Neuronal stem cell (in vitro differentiated cells): ENCODE measurements at regions not wholly inside any gene's neighbourhood (a gene's known extent, or its start where the extent isn't known, plus 50 kb on each side); places are given as distances from the start of the nearest gene placed in this dataset.

Source experiments
- DNase-seq: peaks from one replicate; pipeline ENCODE4 v3.0.0-alpha.2; 2013; ENCODE audit warnings: low spot score
- H2AFZ ChIP-seq: one replicate; pipeline ENCODE4 v1.6.1; 2013; ENCODE audit warnings: mild to moderate bottlenecking, low read length, inconsistent platforms
- H2AK5ac ChIP-seq: 2 replicates; pipeline ENCODE4 v1.6.1; 2013; ENCODE audit warnings: low read depth, mild to moderate bottlenecking, inconsistent platforms, low read length, moderate library complexity, mixed read lengths
- H2BK120ac ChIP-seq: 2 replicates; pipeline ENCODE4 v1.6.1; 2013; ENCODE audit warnings: low read depth, mild to moderate bottlenecking, inconsistent platforms, low read length, moderate library complexity, mixed read lengths
- H2BK12ac ChIP-seq: one replicate; pipeline ENCODE4 v1.6.1; 2013; ENCODE audit warnings: low read length, inconsistent platforms
- H2BK15ac ChIP-seq: 2 replicates; pipeline ENCODE4 v1.6.1; 2013; ENCODE audit warnings: mild to moderate bottlenecking, low read length, inconsistent platforms, mixed read lengths
- H2BK5ac ChIP-seq: one replicate; pipeline ENCODE4 v1.6.1; 2013; ENCODE audit warnings: inconsistent platforms, mild to moderate bottlenecking, low read length, moderate library complexity
- H3K14ac ChIP-seq: one replicate; pipeline ENCODE4 v1.6.1; 2013; ENCODE audit warnings: low read length, inconsistent platforms
- H3K18ac ChIP-seq: 2 replicates; pipeline ENCODE4 v1.6.1; 2013; ENCODE audit warnings: low read length, inconsistent platforms
- H3K23ac ChIP-seq: 2 replicates; pipeline ENCODE4 v1.6.1; 2013; ENCODE audit warnings: low read depth, mild to moderate bottlenecking, mixed read lengths, low read length, inconsistent platforms; ENCODE audit not compliant: poor library complexity
- H3K27ac ChIP-seq: replicated peaks from 3 replicates; pipeline ENCODE4 v1.5.1; 2013; ENCODE audit warnings: low read length, inconsistent platforms
- H3K27me3 ChIP-seq, 3 experiments: 2 replicates each; pipeline ENCODE4 v1.6.1; 2013; ENCODE audit warnings: low read length in 3 of 3, mild to moderate bottlenecking in 2 of 3, inconsistent platforms in 1 of 3, low read depth in 1 of 3, mixed read lengths in 1 of 3, moderate library complexity in 1 of 3; ENCODE audit not compliant: control insufficient read depth in 3 of 3, insufficient read depth in 3 of 3
- H3K36me3 ChIP-seq, 2 donors: replicated peaks in 1 of 2; 2 replicates each; pipeline ENCODE4 v1.6.1; 2013; ENCODE audit warnings: low read length in 2 of 2; ENCODE audit not compliant: control insufficient read depth in 2 of 2, insufficient read depth in 2 of 2
- H3K4ac ChIP-seq: 2 replicates; pipeline ENCODE4 v1.6.1; 2013; ENCODE audit warnings: inconsistent platforms, mild to moderate bottlenecking, low read length, moderate library complexity
- H3K4me1 ChIP-seq, 2 donors: 1 replicate in 1 of 2; 2 replicates in 1 of 2; pipeline ENCODE4 v1.6.1; 2013; ENCODE audit warnings: low read length in 2 of 2, low read depth in 1 of 2; ENCODE audit not compliant: control insufficient read depth in 2 of 2, insufficient read depth in 1 of 2
- H3K4me2 ChIP-seq: one replicate; pipeline ENCODE4 v1.6.1; 2013; ENCODE audit warnings: mild to moderate bottlenecking, low read length, inconsistent platforms; ENCODE audit not compliant: insufficient read depth, poor library complexity, severe bottlenecking
- H3K4me3 ChIP-seq, 2 donors: 2 replicates each; pipeline ENCODE4 v1.5.1; 2013; ENCODE audit warnings: low read length in 2 of 2, mild to moderate bottlenecking in 2 of 2, inconsistent platforms in 1 of 2, moderate library complexity in 1 of 2
- H3K79me1 ChIP-seq: one replicate; pipeline ENCODE4 v1.6.1; 2013; ENCODE audit warnings: low read depth, mild to moderate bottlenecking, inconsistent platforms, low read length, moderate library complexity
- H3K9ac ChIP-seq: one replicate; pipeline ENCODE4 v1.6.1; 2013; ENCODE audit warnings: mild to moderate bottlenecking, low read depth, low read length, inconsistent platforms; ENCODE audit not compliant: poor library complexity
- H3K9me3 ChIP-seq, 2 donors: replicated peaks in 1 of 2; 2 replicates each; pipeline versions ENCODE3 to v1.6.1; 2013; ENCODE audit warnings: low read length in 2 of 2, mild to moderate bottlenecking in 2 of 2, inconsistent platforms in 1 of 2, low read depth in 1 of 2, mixed read lengths in 1 of 2, moderate library complexity in 1 of 2; ENCODE audit not compliant: control insufficient read depth in 2 of 2, insufficient read depth in 1 of 2
- H4K8ac ChIP-seq: one replicate; pipeline ENCODE4 v1.6.1; 2013; ENCODE audit warnings: low read depth, mild to moderate bottlenecking, inconsistent platforms, low read length, moderate library complexity
- H4K91ac ChIP-seq: one replicate; pipeline ENCODE4 v1.6.1; 2013; ENCODE audit warnings: low read length, low read depth, mild to moderate bottlenecking, inconsistent platforms; ENCODE audit not compliant: poor library complexity
- WGBS, 2 donors: extraction: QIAGEN DNeasy Blood & Tissue Kit; methylation state at CpG; one replicate each; pipeline ENCODE4 v1.1.7; 2013; ENCODE audit warnings: missing lambda C conversion rate in 2 of 2, mixed read lengths in 1 of 2; ENCODE audit not compliant: insufficient read length in 2 of 2, insufficient replicate concordance in 1 of 2; ENCODE audit errors: extremely low coverage in 2 of 2; 5-methylcytosine and 5-hydroxymethylcytosine counted together

DNA sequence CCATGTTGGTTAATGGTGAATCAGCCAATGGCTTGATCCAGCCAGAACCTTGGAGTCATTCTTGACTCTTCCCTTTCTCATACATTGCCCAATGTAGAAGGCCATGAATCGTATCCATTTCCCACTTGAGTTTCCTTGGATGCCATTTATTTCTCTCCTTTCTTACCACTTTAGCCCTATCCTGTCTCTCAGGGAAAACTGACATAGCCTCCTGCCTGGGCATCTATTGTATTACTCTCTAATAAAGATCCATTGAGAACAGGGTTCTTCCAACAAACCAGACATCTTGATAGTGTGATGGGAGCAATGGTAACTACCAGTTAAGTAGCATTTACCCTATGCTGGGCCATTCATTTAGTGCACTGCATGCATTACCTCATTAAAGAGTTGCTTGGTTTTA, 104.2 kb upstream of the CDH11 start:
- H3K4me3 ChIP-seq = no peak overlapping the region
- no peaks in the 10 kb centered on the region for H3K27me3 ChIP-seq
- no peak overlapping the region for H3K27ac ChIP-seq
- H2BK12ac ChIP-seq = no peak overlapping the region
- no peak overlapping the region for H3K9ac ChIP-seq
- H2BK5ac ChIP-seq = no peak overlapping the region
- H2AK5ac ChIP-seq = no peak overlapping the region
- no peak overlapping the region for H4K8ac ChIP-seq
- no peak overlapping the region for H2BK120ac ChIP-seq
- no peak overlapping the region for H3K4me2 ChIP-seq
- no CpG with 5 or more reads among the region's 1 CpG for WGBS, 2 donors
- H3K79me1 ChIP-seq = no peaks in the 10 kb centered on the region
- no peak overlapping the region for H3K4ac ChIP-seq
- H2AFZ ChIP-seq = no peak overlapping the region
- H3K9me3 ChIP-seq = no peaks in the 10 kb centered on the region
- no peak overlapping the region for H4K91ac ChIP-seq
- no peak overlapping the region for H3K14ac ChIP-seq
- peaks cover 0 to 6% of the 10 kb centered on the region in 2 donors for H3K4me1 ChIP-seq
- H3K36me3 ChIP-seq = no peaks in the 10 kb centered on the region
- H3K23ac ChIP-seq = no peak overlapping the region
- no peak for DNase-seq
- no peak overlapping the region for H3K18ac ChIP-seq
- H2BK15ac ChIP-seq = no peak overlapping the region

DNA sequence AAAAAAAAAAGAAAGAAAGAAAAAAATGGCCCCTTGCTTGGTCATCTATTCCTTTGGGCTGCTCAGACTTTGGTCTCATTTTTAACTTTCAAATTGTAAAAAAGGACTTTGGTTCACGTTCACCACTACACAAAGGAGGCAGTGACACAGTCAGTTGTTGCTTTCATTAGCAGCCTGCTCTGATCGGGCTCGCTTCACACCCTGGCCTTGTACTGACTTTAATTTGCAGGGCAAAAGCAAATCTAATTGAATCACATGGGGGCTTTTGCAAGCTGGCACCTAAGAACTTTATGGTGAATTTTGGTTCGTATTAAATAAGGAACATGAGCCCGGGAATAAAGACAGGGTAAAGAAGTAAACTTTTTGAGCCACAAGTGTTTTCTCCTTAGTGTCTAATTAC, 103.6 kb upstream of the CDH11 start:
- Histone ChIP-seq H3K79me1 (no peaks in the 10 kb centered on the region), H2BK15ac (no peak overlapping the region), H3K36me3 (no peaks in the 10 kb centered on the region), H2BK12ac (no peak overlapping the region), H4K8ac (no peak overlapping the region), H3K4me1 (peaks cover 0 to 6% of the 10 kb centered on the region in 2 donors), H3K9me3 (no peaks in the 10 kb centered on the region), H3K4me3 (no peak overlapping the region), H3K14ac (no peak overlapping the region), H2AK5ac (no peak overlapping the region), H3K18ac (no peak overlapping the region), H2AFZ (no peak overlapping the region), H3K4ac (no peak overlapping the region), H3K9ac (no peak overlapping the region), H4K91ac (no peak overlapping the region), H2BK5ac (no peak overlapping the region), H2BK120ac (no peak overlapping the region), H3K27me3 (no peaks in the 10 kb centered on the region), H3K27ac (no peak overlapping the region), H3K23ac (no peak overlapping the region), H3K4me2 (no peak overlapping the region)
- WGBS, 2 donors = no CpG with 5 or more reads among the region's 5 CpGs
- no peak for DNase-seq

DNA sequence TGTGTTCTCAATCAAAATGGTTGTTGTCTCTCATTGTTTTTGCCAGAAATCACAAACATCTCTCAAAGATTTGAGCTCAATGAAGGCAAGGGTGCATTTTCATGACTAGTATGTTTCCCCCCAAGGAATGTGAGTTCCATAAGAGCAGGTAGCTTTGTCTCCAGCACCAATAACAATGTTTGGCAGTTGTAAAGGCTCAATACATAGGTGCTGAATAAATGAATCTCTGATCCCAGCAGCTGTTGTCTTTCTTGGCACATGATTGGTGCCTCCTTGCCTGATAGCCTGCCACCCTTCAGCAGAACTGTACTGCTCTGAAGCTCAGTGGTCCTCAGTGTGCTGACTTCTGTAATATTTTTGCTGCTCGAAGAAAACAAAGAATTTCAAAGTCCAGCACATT, 103.1 kb upstream of the CDH11 start:
- Histone ChIP-seq H4K91ac (no peak overlapping the region), H3K79me1 (no peaks in the 10 kb centered on the region), H3K9ac (no peak overlapping the region), H2BK12ac (no peak overlapping the region), H3K36me3 (no peaks in the 10 kb centered on the region), H2AK5ac (no peak overlapping the region), H3K4ac (no peak overlapping the region), H3K4me3 (no peak overlapping the region), H4K8ac (no peak overlapping the region), H2AFZ (no peak overlapping the region), H3K4me1 (peaks cover 0 to 6% of the 10 kb centered on the region in 2 donors), H3K4me2 (no peak overlapping the region), H2BK120ac (no peak overlapping the region), H2BK5ac (no peak overlapping the region), H3K14ac (no peak overlapping the region), H2BK15ac (no peak overlapping the region), H3K27ac (no peak overlapping the region), H3K18ac (no peak overlapping the region), H3K9me3 (no peaks in the 10 kb centered on the region), H3K23ac (no peak overlapping the region), H3K27me3 (no peaks in the 10 kb centered on the region)
- no peak for DNase-seq
- no CpG with 5 or more reads among the region's 1 CpG for WGBS, 2 donors

DNA sequence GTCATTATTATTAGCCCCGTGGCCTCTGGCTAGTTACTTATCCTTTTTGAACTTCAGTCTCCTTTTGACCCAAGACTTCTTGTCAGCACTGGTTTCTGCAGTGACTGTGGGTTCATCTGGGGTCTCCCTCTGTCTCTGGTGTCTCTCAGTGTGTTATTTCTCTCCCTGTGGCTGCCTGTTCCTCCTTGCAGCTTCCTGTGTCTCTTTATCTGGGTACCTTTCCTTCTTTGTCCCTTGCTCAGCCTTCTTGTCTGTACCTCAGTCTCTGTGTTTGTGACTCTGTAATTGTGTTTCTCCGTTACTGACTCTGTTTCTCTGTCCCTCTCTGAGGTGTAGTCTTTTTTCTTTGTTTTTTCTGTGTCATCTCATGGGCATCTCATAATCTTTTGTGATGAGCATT, 102.6 kb upstream of the CDH11 start:
- Histone ChIP-seq H2BK5ac (no peak overlapping the region), H3K9me3 (no peaks in the 10 kb centered on the region), H4K8ac (no peak overlapping the region), H3K4me1 (peaks cover 0 to 6% of the 10 kb centered on the region in 2 donors), H3K18ac (no peak overlapping the region), H3K4me3 (no peak overlapping the region), H2AK5ac (no peak overlapping the region), H2BK120ac (no peak overlapping the region), H3K14ac (no peak overlapping the region), H3K23ac (no peak overlapping the region), H3K27ac (no peak overlapping the region), H3K36me3 (no peaks in the 10 kb centered on the region), H2BK15ac (no peak overlapping the region), H2BK12ac (no peak overlapping the region), H4K91ac (no peak overlapping the region), H2AFZ (no peak overlapping the region), H3K4me2 (no peak overlapping the region), H3K4ac (no peak overlapping the region), H3K27me3 (no peaks in the 10 kb centered on the region), H3K9ac (no peak overlapping the region), H3K79me1 (no peaks in the 10 kb centered on the region)
- no CpG with 5 or more reads among the region's 2 CpGs for WGBS, 2 donors
- DNase-seq = no peak
